Mucosa of rectum (tissue), 2 donors: ENCODE measurements at regions not wholly inside any gene's neighbourhood (a gene's known extent, or its start where the extent isn't known, plus 50 kb on each side); places are given as distances from the start of the nearest gene placed in this dataset.
"Not testable (repeated sequence)": the region's sequence is repeated elsewhere in the genome, so short reads cannot be mapped to it uniquely, and the experiment has no call there.

ENCODE experiments used
- H3K27ac ChIP-seq, 2 donors: one replicate each; pipeline ENCODE4 v1.7.0; 2013; ENCODE audit warnings: inconsistent platforms in 2 of 2, low read depth in 2 of 2, low read length in 2 of 2
- H3K27me3 ChIP-seq, 2 donors: one replicate each; pipeline ENCODE4 v1.7.0; 2013; ENCODE audit warnings: low read length in 2 of 2; ENCODE audit not compliant: control insufficient read depth in 2 of 2, insufficient read depth in 2 of 2
- H3K36me3 ChIP-seq, 2 donors: one replicate each; pipeline ENCODE4 v1.7.0; 2013; ENCODE audit warnings: low read length in 2 of 2; ENCODE audit not compliant: control insufficient read depth in 2 of 2, insufficient read depth in 2 of 2
- H3K4me1 ChIP-seq, 2 donors: one replicate each; pipeline ENCODE4 v1.7.0; 2013; ENCODE audit warnings: low read length in 2 of 2, mild to moderate bottlenecking in 1 of 2; ENCODE audit not compliant: control insufficient read depth in 2 of 2, insufficient read depth in 2 of 2
- H3K4me3 ChIP-seq, 2 donors: one replicate each; pipeline ENCODE4 v1.7.0; 2013; ENCODE audit warnings: low read length in 2 of 2
- H3K9ac ChIP-seq, 2 donors: one replicate each; pipeline ENCODE4 v1.7.0; 2013; ENCODE audit warnings: low read length in 2 of 2, low read depth in 1 of 2, mild to moderate bottlenecking in 1 of 2
- H3K9me3 ChIP-seq, 2 donors: one replicate each; pipeline ENCODE4 v1.7.0; 2013; ENCODE audit warnings: low read length in 2 of 2; ENCODE audit not compliant: control insufficient read depth in 2 of 2
- donor health status: healthy.
- donor health status: Normal muscosa, but diverticular disease.

DNA sequence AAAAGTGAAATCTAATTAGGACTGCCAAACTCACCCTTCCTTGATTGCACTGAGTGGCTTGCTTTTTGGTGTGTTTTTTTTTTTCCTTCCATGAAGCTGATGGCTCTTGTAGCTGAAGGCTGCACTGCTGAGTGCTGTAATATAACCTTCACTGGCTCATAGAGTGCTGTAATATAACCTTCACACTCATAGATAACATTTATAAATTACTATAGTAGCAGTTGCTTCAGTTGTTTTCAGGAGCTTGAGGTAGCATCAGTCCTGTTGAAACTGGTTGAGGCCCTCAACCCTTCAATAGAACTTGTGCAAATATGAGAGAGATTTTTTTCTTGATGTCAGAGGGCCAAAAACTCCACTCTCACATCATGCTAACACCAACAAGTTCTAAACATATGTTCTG is 404.9 kb upstream of the MBL2 start:
- H3K4me3 ChIP-seq, result no peak overlapping the region
- no peaks in the 10 kb centered on the region for H3K36me3 ChIP-seq
- H3K9me3 ChIP-seq, result no peaks in the 10 kb centered on the region
- no peaks in the 10 kb centered on the region for H3K27me3 ChIP-seq
- no peak overlapping the region for H3K9ac ChIP-seq
- H3K27ac ChIP-seq, result no peak overlapping the region
- no peaks in the 10 kb centered on the region for H3K4me1 ChIP-seq

GRCh38 chr10:53166325-53166724 is 393.7 kb upstream of the MBL2 start:
- Histone ChIP-seq H3K9ac (no peak overlapping the region), H3K4me3 (no peak overlapping the region), H3K9me3 (no peaks in the 10 kb centered on the region), H3K4me1 (no peaks in the 10 kb centered on the region), H3K36me3 (no peaks in the 10 kb centered on the region), H3K27me3 (no peaks in the 10 kb centered on the region), H3K27ac (no peak overlapping the region)

GRCh38 chr10:53162856-53163255 is 390.3 kb upstream of the MBL2 start:
- no peaks in the 10 kb centered on the region for H3K36me3 ChIP-seq
- H3K9ac ChIP-seq, result no peak overlapping the region
- H3K27me3 ChIP-seq, result no peaks in the 10 kb centered on the region
- H3K4me3 ChIP-seq, result no peak overlapping the region
- no peaks in the 10 kb centered on the region for H3K9me3 ChIP-seq
- no peak overlapping the region for H3K27ac ChIP-seq
- no peaks in the 10 kb centered on the region for H3K4me1 ChIP-seq

- Histone ChIP-seq H3K27ac (no peak overlapping the region), H3K9me3 (no peaks in the 10 kb centered on the region), H3K36me3 (no peaks in the 10 kb centered on the region), H3K4me3 (no peak overlapping the region), H3K27me3 (no peaks in the 10 kb centered on the region), H3K9ac (no peak overlapping the region), H3K4me1 (no peaks in the 10 kb centered on the region)
Measured at GRCh38 chr10:53161231-53161630, 388.6 kb upstream of the MBL2 start.

DNA sequence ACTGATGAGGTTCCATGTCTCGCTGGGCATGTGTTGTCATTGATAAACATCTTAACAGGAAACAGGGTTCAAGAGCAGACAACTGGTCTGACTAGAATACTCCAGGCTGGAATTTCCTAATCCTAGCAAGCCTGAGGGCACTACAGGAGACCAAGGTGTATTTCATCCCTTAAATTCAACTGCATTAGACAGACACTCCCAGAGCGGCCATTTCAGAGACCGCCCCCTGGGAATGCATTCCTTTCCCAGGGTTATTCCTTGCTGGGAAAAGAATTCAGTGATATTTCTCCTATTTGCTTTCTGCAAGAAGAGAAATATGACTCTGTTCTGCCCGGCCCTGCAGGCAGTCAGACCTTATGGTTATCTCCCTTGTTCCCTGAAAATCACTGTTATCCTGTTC is 383.1 kb upstream of the MBL2 start:
- not testable (repeated sequence) for H3K36me3 ChIP-seq, H3K27ac ChIP-seq, H3K9ac ChIP-seq, H3K4me3 ChIP-seq, H3K27me3 ChIP-seq, H3K4me1 ChIP-seq, H3K9me3 ChIP-seq

DNA sequence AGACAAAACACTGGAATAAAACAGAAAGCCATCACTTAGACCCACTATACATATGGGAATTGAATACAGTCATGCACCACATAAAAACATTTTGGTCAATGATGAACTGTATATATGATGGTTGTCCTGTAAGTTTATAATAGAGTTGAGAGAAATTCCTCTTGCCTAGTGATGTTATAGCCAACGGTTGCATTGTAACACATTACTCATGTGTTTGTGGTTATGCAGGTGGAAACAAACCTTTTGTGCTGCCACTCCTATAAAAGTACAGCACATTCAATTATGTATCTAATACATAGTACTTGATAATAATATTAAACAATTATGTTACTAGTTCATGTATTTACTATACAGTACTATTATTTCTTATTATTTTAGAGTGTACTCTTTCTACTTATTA is 381.2 kb upstream of the MBL2 start:
- H3K9me3 ChIP-seq, result no peaks in the 10 kb centered on the region
- no peaks in the 10 kb centered on the region for H3K27me3 ChIP-seq
- H3K4me1 ChIP-seq, result no peaks in the 10 kb centered on the region
- H3K4me3 ChIP-seq, result no peak overlapping the region
- H3K9ac ChIP-seq, result no peak overlapping the region
- no peaks in the 10 kb centered on the region for H3K36me3 ChIP-seq
- no peak overlapping the region for H3K27ac ChIP-seq

DNA sequence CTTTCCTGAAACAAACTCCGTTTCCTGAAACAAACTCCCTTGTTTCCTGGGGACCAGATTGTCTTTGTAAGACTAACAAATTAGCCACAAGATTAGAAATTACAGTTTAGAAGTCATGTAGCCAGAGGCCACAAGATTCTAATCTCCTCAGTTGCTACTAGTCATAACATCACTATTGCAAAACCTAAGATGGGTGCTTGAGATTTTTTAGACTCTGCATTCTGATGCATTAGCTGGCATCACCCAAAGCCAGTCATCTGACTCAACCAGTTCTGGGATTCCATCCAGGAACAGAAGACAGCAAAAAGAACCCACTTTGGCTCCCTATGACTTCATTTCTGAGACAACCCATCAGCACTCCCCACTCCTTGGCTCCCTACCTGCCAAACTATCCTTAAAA is 367.9 kb upstream of the MBL2 start:
- no peaks in the 10 kb centered on the region for H3K9me3 ChIP-seq
- H3K4me1 ChIP-seq, result no peaks in the 10 kb centered on the region
- H3K36me3 ChIP-seq, result no peaks in the 10 kb centered on the region
- no peaks in the 10 kb centered on the region for H3K27me3 ChIP-seq
- no peak overlapping the region for H3K27ac ChIP-seq
- no peak overlapping the region for H3K4me3 ChIP-seq
- H3K9ac ChIP-seq, result no peak overlapping the region

DNA sequence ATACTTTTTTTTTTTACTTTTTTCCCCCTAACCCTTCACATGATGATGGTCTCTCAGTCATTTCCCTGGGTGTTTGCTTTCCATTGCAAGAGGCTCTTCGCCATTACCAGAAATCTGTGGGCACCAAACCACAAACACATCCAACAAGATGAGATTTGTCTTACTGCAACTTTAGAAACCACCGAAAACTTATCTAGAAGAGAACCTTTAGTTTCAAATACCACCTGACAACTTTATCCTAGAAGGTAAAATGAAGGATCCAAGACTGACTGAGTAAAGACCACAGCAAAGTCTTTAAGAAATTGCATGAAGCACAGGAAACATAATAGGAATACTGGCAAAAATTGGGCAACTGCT is 363.3 kb upstream of the MBL2 start:
- H3K27ac ChIP-seq, result no peak overlapping the region
- H3K4me1 ChIP-seq, result no peaks in the 10 kb centered on the region
- H3K9ac ChIP-seq, result no peak overlapping the region
- H3K9me3 ChIP-seq, result no peaks in the 10 kb centered on the region
- no peak overlapping the region for H3K4me3 ChIP-seq
- no peaks in the 10 kb centered on the region for H3K27me3 ChIP-seq
- no peaks in the 10 kb centered on the region for H3K36me3 ChIP-seq

GRCh38 chr10:53135213-53135896 is 362.8 kb upstream of the MBL2 start:
- no peaks in the 10 kb centered on the region for H3K4me1 ChIP-seq
- H3K27ac ChIP-seq, result no peak overlapping the region
- H3K4me3 ChIP-seq, result no peak overlapping the region
- H3K27me3 ChIP-seq, result no peaks in the 10 kb centered on the region
- H3K9ac ChIP-seq, result no peak overlapping the region
- no peaks in the 10 kb centered on the region for H3K9me3 ChIP-seq
- H3K36me3 ChIP-seq, result no peaks in the 10 kb centered on the region

GRCh38 chr10:53134050-53134449 is 361.5 kb upstream of the MBL2 start:
- Histone ChIP-seq H3K4me1 (no peaks in the 10 kb centered on the region), H3K9me3 (no peaks in the 10 kb centered on the region), H3K9ac (no peak overlapping the region), H3K36me3 (no peaks in the 10 kb centered on the region), H3K27me3 (no peaks in the 10 kb centered on the region), H3K4me3 (no peak overlapping the region), H3K27ac (no peak overlapping the region)

GRCh38 chr10:53130337-53130736 is 357.8 kb upstream of the MBL2 start:
- Histone ChIP-seq H3K9me3 (no peaks in the 10 kb centered on the region), H3K27ac (no peak overlapping the region), H3K9ac (no peak overlapping the region)

More at GRCh38 chr10:53130337-53130736, 357.8 kb upstream of the MBL2 start:
- no peaks in the 10 kb centered on the region for H3K4me1 ChIP-seq
- no peak overlapping the region for H3K4me3 ChIP-seq
- H3K36me3 ChIP-seq, result no peaks in the 10 kb centered on the region
- H3K27me3 ChIP-seq, result no peaks in the 10 kb centered on the region
